ENCODE measurements at regions not wholly inside any gene's neighbourhood (a gene's known extent, or its start where the extent isn't known, plus 50 kb on each side); places are given as distances from the start of the nearest gene placed in this dataset.

GRCh38 chr1:163761898-163762297 is 440.1 kb downstream of the NUF2 start:
- TF ChIP-seq POLR2A (IDR thresholded peaks at IDR 0.05) (no peak), CTCF (IDR thresholded peaks at IDR 0.05) (no peak)

All from testis (tissue), 2 donors.